A549 (cell line): ENCODE measurements at regions not wholly inside any gene's neighbourhood (a gene's known extent, or its start where the extent isn't known, plus 50 kb on each side); places are given as distances from the start of the nearest gene placed in this dataset.

Experiments used
- ATAC-seq, 2 experiments: fragments of 200-7000 bp in 1 of 2; fragments of >200 bp in 1 of 2; cut with Nextera tagmentation in 1 of 2; cut with Tn5 transposase in 1 of 2; 3 replicates each; pipeline versions ENCODE4 v1.8.0 to v1.9.1; 2018 to 2020; ENCODE audit warnings: mild to moderate bottlenecking in 1 of 2, moderate library complexity in 1 of 2
- CTCF ChIA-PET: fragments of 300-600 bp; sonication (Branson Sonifier 250); formaldehyde crosslinking; extraction: SDS; loops from one replicate; lab custom pipeline; 2021; ENCODE audit warnings: antibody characterized with exemption, inconsistent platforms; lab: Yijun Ruan, JAX
- POLR2A ChIA-PET: fragments of 350-600 bp; formaldehyde crosslinking; extraction: SDS; loops from one replicate; lab custom pipeline; 2021; ENCODE audit warnings: antibody characterized with exemption, inconsistent platforms; lab: Yijun Ruan, JAX
- DNase-seq, 2 experiments: peaks; one replicate each; pipeline versions ENCODE4 v3.0.0 to v3.0.0-alpha.2; 2011 to 2016; ENCODE audit warnings: low read depth in 1 of 2, low spot score in 1 of 2
- FAIRE-seq: peaks from 2 replicates; lab custom pipeline; 2011; peaks lifted over from hg19 to GRCh38; lab: Jason Lieb, UNC
- H3K27ac ChIP-seq, 2 experiments: fragments of >200 bp; sonication (Bioruptor Twin); formaldehyde crosslinking; 3 replicates each; pipeline ENCODE4 v1.5.1; 2016 to 2017
- H3K4me1 ChIP-seq: fragments of >200 bp; sonication (Bioruptor Twin); formaldehyde crosslinking; 3 replicates; pipeline ENCODE4 v1.6.1; 2016
- H3K4me2 ChIP-seq: fragments of >200 bp; sonication (Bioruptor Twin); formaldehyde crosslinking; 3 replicates; pipeline ENCODE4 v1.6.1; 2016
- H3K4me3 ChIP-seq: fragments of >200 bp; sonication (Bioruptor Twin); formaldehyde crosslinking; 3 replicates; pipeline ENCODE4 v1.5.1; 2016
- H3K9me3 ChIP-seq: fragments of >200 bp; sonication (Bioruptor Twin); formaldehyde crosslinking; 3 replicates; pipeline ENCODE4 v1.6.1; 2016
- ATOH8 ChIP-seq: fragments of 250-450 bp; sonication (Bioruptor Pico); IDR thresholded peaks from 2 replicates; pipeline ENCODE4 v1.5.0; 2020; ENCODE audit warnings: low read depth, mild to moderate bottlenecking, moderate library complexity
- BHLHE40 ChIP-seq: IDR thresholded peaks from 2 replicates; pipeline ENCODE4 v1.6.1; 2012; ENCODE audit warnings: low read depth, low read length, inconsistent platforms
- CEBPB ChIP-seq, 2 experiments: fragments of >200 bp in 1 of 2; sonication (Bioruptor Twin) in 1 of 2; formaldehyde crosslinking in 1 of 2; IDR thresholded peaks; 2 replicates each; pipeline ENCODE4 v1.6.1; 2012 to 2016
- CHD4 ChIP-seq: fragments of 200-600 bp; sonication (generic); IDR thresholded peaks from 2 replicates; pipeline ENCODE4 v1.6.1; 2016; ENCODE audit warnings: antibody characterized with exemption, mild to moderate bottlenecking, borderline replicate concordance
- FOSB ChIP-seq: fragments of 250-450 bp; sonication (Bioruptor Pico); IDR thresholded peaks from 2 replicates; pipeline ENCODE4 v1.5.0; 2020; ENCODE audit warnings: mild to moderate bottlenecking, moderate library complexity
- FOSL2 ChIP-seq, 2 experiments: fragments of 450-650 bp in 1 of 2; fragments of >200 bp in 1 of 2; sonication (Bioruptor Twin) in 1 of 2; formaldehyde crosslinking; IDR thresholded peaks; 2 replicates each; pipeline versions ENCODE4 v1.5.0 to v1.6.1; 2016 to 2020; ENCODE audit warnings: mild to moderate bottlenecking in 1 of 2, moderate library complexity in 1 of 2
- HMGXB4 ChIP-seq: fragments of 250-450 bp; sonication (Bioruptor Pico); IDR thresholded peaks from 2 replicates; pipeline ENCODE4 v1.5.0; 2021; ENCODE audit warnings: mild to moderate bottlenecking, moderate library complexity, borderline replicate concordance
- KDM1A ChIP-seq: fragments of 200-600 bp; sonication (generic); IDR thresholded peaks from 2 replicates; pipeline ENCODE4 v1.6.1; 2016; ENCODE audit warnings: low read depth, mild to moderate bottlenecking
- KDM5A ChIP-seq: fragments of 200-600 bp; sonication (generic); IDR thresholded peaks from 2 replicates; pipeline ENCODE4 v1.6.1; 2016; ENCODE audit warnings: antibody characterized with exemption, mild to moderate bottlenecking
- MAFK ChIP-seq: fragments of 450-650 bp; IDR thresholded peaks from 2 replicates; pipeline ENCODE4 v1.6.1; 2014; ENCODE audit not compliant: partially characterized antibody
- NR3C1 ChIP-seq: fragments of >200 bp; sonication (Bioruptor Twin); formaldehyde crosslinking; IDR thresholded peaks from 3 replicates; pipeline ENCODE4 v1.6.1; 2017
- PBX3 ChIP-seq: IDR thresholded peaks from 2 replicates; pipeline ENCODE4 v1.6.1; 2012
- POLR2A ChIP-seq: IDR thresholded peaks from 2 replicates; pipeline ENCODE4 v1.6.1; 2012; ENCODE audit warnings: mild to moderate bottlenecking, low read length
- POLR2AphosphoS2 ChIP-seq: conservative IDR thresholded peaks from 2 replicates; pipeline ENCODE4 v1.6.1; 2012; ENCODE audit warnings: low read length, improper control_type of control experiment, inconsistent platforms
- RAD21 ChIP-seq, 2 experiments: fragments of >200 bp in 1 of 2; sonication (Bioruptor Twin) in 1 of 2; formaldehyde crosslinking in 1 of 2; IDR thresholded peaks in 1 of 2; conservative IDR thresholded peaks in 1 of 2; 2 replicates in 1 of 2; 3 replicates in 1 of 2; pipeline ENCODE4 v1.6.1; 2012 to 2018; ENCODE audit warnings: inconsistent platforms in 1 of 2
- RCOR1 ChIP-seq: fragments of 150-350 bp; IDR thresholded peaks from 2 replicates; pipeline ENCODE4 v1.6.1; 2014; ENCODE audit warnings: antibody characterized with exemption, low read length, low read depth
- SREBF2 ChIP-seq: fragments of 450-650 bp; IDR thresholded peaks from 2 replicates; pipeline ENCODE4 v1.6.1; 2014; ENCODE audit warnings: mild to moderate bottlenecking, moderate library complexity
- USF2 ChIP-seq: fragments of 450-650 bp; IDR thresholded peaks from 2 replicates; pipeline ENCODE4 v1.6.1; 2014; ENCODE audit warnings: antibody characterized with exemption
- ZC3H11A ChIP-seq: fragments of 450-650 bp; IDR thresholded peaks from 2 replicates; pipeline ENCODE4 v1.6.1; 2014; ENCODE audit warnings: antibody characterized with exemption, mild to moderate bottlenecking
- WGBS: methylation state at CpG from one replicate; pipeline ENCODE4 v1.1.6; 2017; ENCODE audit errors: missing lambda C conversion rate; 5-methylcytosine and 5-hydroxymethylcytosine counted together

- H3K4me1 ChIP-seq, result no peaks in the 10 kb centered on the region
- ChIA-PET CTCF (no interaction called here), POLR2A (no interaction called here)
- FAIRE-seq (no peak), ATAC-seq (no peak), DNase-seq (no peak)
- H3K9me3 ChIP-seq, result peaks cover 25% of the 10 kb centered on the region; the same call in 2 of the 3 replicates
- H3K4me3 ChIP-seq, result no peak overlapping the region
- WGBS, result 57% methylated on average over 22 of the region's 22 CpGs
- no peak overlapping the region for H3K4me2 ChIP-seq
- no peak overlapping the region for H3K27ac ChIP-seq
- TF ChIP-seq POLR2A (no peak), SREBF2 (no peak), CHD4 (no peak), KDM5A (no peak), FOSB (CRISPR knock-in tag) (no peak), ZC3H11A (no peak), NR3C1 (no peak), KDM1A (no peak), USF2 (no peak)
- TF ChIP-seq, all 56 proteins: peak for 0
These were observed 125.2 kb upstream of the THBS2 start for GRCh38 chr6:169378620-169379381.

GRCh38 chr6:169376458-169376857 lies 122.8 kb upstream of the THBS2 start:
- peaks cover 25% of the 10 kb centered on the region; the same call in 2 of the 3 replicates for H3K9me3 ChIP-seq
- ChIA-PET CTCF (no interaction called here), POLR2A (no interaction called here)
- no peaks in the 10 kb centered on the region for H3K4me1 ChIP-seq
- no peak overlapping the region for H3K4me2 ChIP-seq
- DNase-seq, result no peak
- WGBS, result 62% methylated on average over 8 of the region's 10 CpGs
- no peak for FAIRE-seq
- no peak overlapping the region for H3K4me3 ChIP-seq
- no peak overlapping the region for H3K27ac ChIP-seq
- ATAC-seq, result no peak
- TF ChIP-seq RCOR1 (no peak), FOSL2 (IDR thresholded peaks at IDR 0.05) (no peak), FOSL2 (CRISPR knock-in tag; IDR thresholded peaks at IDR 0.05) (no peak), PBX3 (no peak), MAFK (no peak)

- FAIRE-seq, result no peak
- CTCF ChIA-PET, result no interaction called here
- WGBS, result 58% methylated on average over 3 of the region's 5 CpGs
These were observed 118.9 kb upstream of the THBS2 start for GRCh38 chr6:169372589-169372988.

More at GRCh38 chr6:169372589-169372988, 118.9 kb upstream of the THBS2 start:
- TF ChIP-seq BHLHE40 (no peak), HMGXB4 (CRISPR knock-in tag) (no peak), ATOH8 (CRISPR knock-in tag) (no peak), FOSB (CRISPR knock-in tag) (no peak), POLR2AphosphoS2 (no peak), RAD21 (conservative IDR thresholded peaks at IDR 0.05 in 1 of 2, IDR thresholded peaks at IDR 0.05 in 1 of 2) (no peak), CEBPB (IDR thresholded peaks at IDR 0.05) (no peak), USF2 (no peak)
- DNase-seq (no peak), ATAC-seq (no peak)
- Histone ChIP-seq H3K4me3 (no peak overlapping the region), H3K4me1 (no peaks in the 10 kb centered on the region), H3K9me3 (peaks cover 14% of the 10 kb centered on the region; the same call in 1 of the 3 replicates), H3K4me2 (no peak overlapping the region), H3K27ac (no peak overlapping the region)
- POLR2A ChIA-PET, result no interaction called here
